Lower leg skin (tissue), 3 donors: ENCODE measurements at regions not wholly inside any gene's neighbourhood (a gene's known extent, or its start where the extent isn't known, plus 50 kb on each side); places are given as distances from the start of the nearest gene placed in this dataset.

Experiments used
- CTCF ChIP-seq, 3 donors: fragments of 450-650 bp; IDR thresholded peaks; one replicate each; pipeline ENCODE4 v1.5.1; 2016; ENCODE audit warnings: antibody characterized with exemption in 3 of 3, mild to moderate bottlenecking in 3 of 3, moderate library complexity in 2 of 3
- POLR2A ChIP-seq, 2 donors: fragments of 450-650 bp; IDR thresholded peaks; one replicate each; pipeline ENCODE4 v1.6.1; 2016 to 2017; ENCODE audit warnings: antibody characterized with exemption in 2 of 2, mild to moderate bottlenecking in 1 of 2, moderate library complexity in 1 of 2

- TF ChIP-seq POLR2A (IDR thresholded peaks at IDR 0.05) (no peak), CTCF (IDR thresholded peaks at IDR 0.05) (no peak)
These were observed 85.3 kb upstream of the LIMCH1 start for GRCh38 chr4:41452484-41453225.
